ENCODE measurements at regions not wholly inside any gene's neighbourhood (a gene's known extent, or its start where the extent isn't known, plus 50 kb on each side); places are given as distances from the start of the nearest gene placed in this dataset.
"Not testable (repeated sequence)": the region's sequence is repeated elsewhere in the genome, so short reads cannot be mapped to it uniquely, and the experiment has no call there.

- Histone ChIP-seq H3K4me2 (ENCODE audit: insufficient read depth, low read length) (no peak overlapping the region), H2AFZ (ENCODE audit: low read depth, low read length) (no peak overlapping the region), H3K36me3 (ENCODE audit: insufficient read depth, low read length) (no peaks in the 10 kb centered on the region), H3K27ac (ENCODE audit: low read length) (no peak overlapping the region), H3K79me2 (ENCODE audit: insufficient read depth, low read length) (no peaks in the 10 kb centered on the region), H4K20me1 (ENCODE audit: insufficient read depth, low read length) (no peaks in the 10 kb centered on the region), H3K9me3 (ENCODE audit: insufficient read depth, low read length, severe bottlenecking) (no peaks in the 10 kb centered on the region), H3K27me3 (ENCODE audit: insufficient read depth, low read length, poor library complexity) (no peaks in the 10 kb centered on the region), H3K4me3 (ENCODE audit: low read depth in 1 of 2, low read length in 2 of 2) (no peak overlapping the region), H3K9ac (ENCODE audit: low read depth, low read length) (no peak overlapping the region), H3K4me1 (ENCODE audit: insufficient read depth, low read length) (no peaks in the 10 kb centered on the region)
- no peak for TF ChIP-seq CTCF (IDR thresholded peaks at IDR 0.05; ENCODE audit: borderline replicate concordance, extremely low read depth, low read length, poor library complexity, severe bottlenecking)
- TF ChIP-seq EZH2 (IDR thresholded peaks at IDR 0.05; ENCODE audit: borderline replicate concordance, low read depth, low read length, severe bottlenecking) = no peak
- DNase-seq = no peak
- ATAC-seq (ENCODE audit: insufficient read depth, low read depth) = no peak
Measured at GRCh38 chr2:76157531-76157930, 446.8 kb upstream of the GCFC2 start.

- Histone ChIP-seq H3K4me1 (ENCODE audit: insufficient read depth, low read length) (no peaks in the 10 kb centered on the region), H3K27ac (ENCODE audit: low read length) (no peak overlapping the region), H3K36me3 (ENCODE audit: insufficient read depth, low read length) (no peaks in the 10 kb centered on the region), H4K20me1 (ENCODE audit: insufficient read depth, low read length) (no peaks in the 10 kb centered on the region), H3K4me2 (ENCODE audit: insufficient read depth, low read length) (no peak overlapping the region), H3K27me3 (ENCODE audit: insufficient read depth, low read length, poor library complexity) (no peaks in the 10 kb centered on the region), H3K9me3 (ENCODE audit: insufficient read depth, low read length, severe bottlenecking) (no peaks in the 10 kb centered on the region), H3K9ac (ENCODE audit: low read depth, low read length) (no peak overlapping the region), H3K4me3 (ENCODE audit: low read depth in 1 of 2, low read length in 2 of 2) (no peak overlapping the region), H2AFZ (ENCODE audit: low read depth, low read length) (no peak overlapping the region), H3K79me2 (ENCODE audit: insufficient read depth, low read length) (no peaks in the 10 kb centered on the region)
- TF ChIP-seq EZH2 (IDR thresholded peaks at IDR 0.05; ENCODE audit: borderline replicate concordance, low read depth, low read length, severe bottlenecking) (no peak), CTCF (IDR thresholded peaks at IDR 0.05; ENCODE audit: borderline replicate concordance, extremely low read depth, low read length, poor library complexity, severe bottlenecking) (no peak)
- DNase-seq = no peak
- ATAC-seq (ENCODE audit: insufficient read depth, low read depth) = no peak
Measured at GRCh38 chr2:76154981-76155380, 444.3 kb upstream of the GCFC2 start.

GRCh38 chr2:76149846-76150245, 439.1 kb upstream of the GCFC2 start:
- TF ChIP-seq EZH2 (IDR thresholded peaks at IDR 0.05; ENCODE audit: borderline replicate concordance, low read depth, low read length, severe bottlenecking) = no peak
- no peak for TF ChIP-seq CTCF (IDR thresholded peaks at IDR 0.05; ENCODE audit: borderline replicate concordance, extremely low read depth, low read length, poor library complexity, severe bottlenecking)
- Histone ChIP-seq H3K9ac (ENCODE audit: low read depth, low read length) (no peak overlapping the region), H3K27me3 (ENCODE audit: insufficient read depth, low read length, poor library complexity) (no peaks in the 10 kb centered on the region), H3K4me3 (ENCODE audit: low read depth in 1 of 2, low read length in 2 of 2) (no peak overlapping the region), H3K27ac (ENCODE audit: low read length) (no peak overlapping the region), H2AFZ (ENCODE audit: low read depth, low read length) (no peak overlapping the region), H3K79me2 (ENCODE audit: insufficient read depth, low read length) (no peaks in the 10 kb centered on the region), H3K9me3 (ENCODE audit: insufficient read depth, low read length, severe bottlenecking) (no peaks in the 10 kb centered on the region), H3K4me2 (ENCODE audit: insufficient read depth, low read length) (no peak overlapping the region), H3K4me1 (ENCODE audit: insufficient read depth, low read length) (no peaks in the 10 kb centered on the region), H3K36me3 (ENCODE audit: insufficient read depth, low read length) (no peaks in the 10 kb centered on the region), H4K20me1 (ENCODE audit: insufficient read depth, low read length) (no peaks in the 10 kb centered on the region)
- no peak for ATAC-seq (ENCODE audit: insufficient read depth, low read depth)
- DNase-seq = no peak

GRCh38 chr2:76139303-76139702, 428.6 kb upstream of the GCFC2 start:
- not testable (repeated sequence) for H3K4me2 ChIP-seq (ENCODE audit: insufficient read depth, low read length); DNase-seq; H2AFZ ChIP-seq (ENCODE audit: low read depth, low read length); ATAC-seq (ENCODE audit: insufficient read depth, low read depth); H3K27me3 ChIP-seq (ENCODE audit: insufficient read depth, low read length, poor library complexity); H3K9ac ChIP-seq (ENCODE audit: low read depth, low read length); H3K27ac ChIP-seq (ENCODE audit: low read length); H3K79me2 ChIP-seq (ENCODE audit: insufficient read depth, low read length); H4K20me1 ChIP-seq (ENCODE audit: insufficient read depth, low read length); H3K4me3 ChIP-seq (ENCODE audit: low read depth in 1 of 2, low read length in 2 of 2); H3K9me3 ChIP-seq (ENCODE audit: insufficient read depth, low read length, severe bottlenecking); H3K36me3 ChIP-seq (ENCODE audit: insufficient read depth, low read length); H3K4me1 ChIP-seq (ENCODE audit: insufficient read depth, low read length)
